Lung (tissue), 11 donors: ENCODE measurements at regions not wholly inside any gene's neighbourhood (a gene's known extent, or its start where the extent isn't known, plus 50 kb on each side); places are given as distances from the start of the nearest gene placed in this dataset.

Experiments used
- ATAC-seq: fragments of 200-7000 bp; cut with Tn5 transposase; one replicate; pipeline ENCODE4 v1.9.1; 2020; ENCODE audit warnings: moderate number of reproducible peaks; ENCODE audit not compliant: insufficient read depth, low FRiP score
- DNase-seq, 3 donors: peaks; one replicate each; pipeline ENCODE4 v3.0.0-alpha.2; 2013 to 2017
- H3K27ac ChIP-seq, 2 donors: one replicate each; pipeline ENCODE4 v1.5.1; 2013; ENCODE audit warnings: mild to moderate bottlenecking in 2 of 2, moderate library complexity in 2 of 2, control low read depth in 1 of 2, inconsistent platforms in 1 of 2, low read depth in 1 of 2, low read length in 1 of 2
- H3K27me3 ChIP-seq, 3 donors: one replicate each; pipeline ENCODE4 v1.5.1; 2013; ENCODE audit warnings: low read length in 2 of 3; ENCODE audit not compliant: control insufficient read depth in 3 of 3, insufficient read depth in 3 of 3
- H3K36me3 ChIP-seq, 4 donors: one replicate each; pipeline ENCODE4 v1.5.1; 2013; ENCODE audit warnings: low read length in 4 of 4, mild to moderate bottlenecking in 1 of 4, moderate library complexity in 1 of 4; ENCODE audit not compliant: control insufficient read depth in 4 of 4, insufficient read depth in 4 of 4
- H3K4me1 ChIP-seq, 5 donors: one replicate each; pipeline ENCODE4 v1.5.1; 2013; ENCODE audit warnings: low read length in 5 of 5, mild to moderate bottlenecking in 2 of 5, moderate library complexity in 1 of 5; ENCODE audit not compliant: control insufficient read depth in 5 of 5, insufficient read depth in 5 of 5
- H3K4me3 ChIP-seq: one replicate; pipeline ENCODE4 v1.5.1; 2013; ENCODE audit warnings: mild to moderate bottlenecking, control low read depth, moderate library complexity
- H3K9ac ChIP-seq, 2 donors: one replicate each; pipeline ENCODE4 v1.5.1; 2013; ENCODE audit warnings: low read length in 2 of 2, control low read depth in 1 of 2; ENCODE audit not compliant: insufficient read depth in 1 of 2
- H3K9me3 ChIP-seq, 4 donors: one replicate each; pipeline ENCODE4 v1.5.1; 2013; ENCODE audit warnings: low read length in 3 of 4, mild to moderate bottlenecking in 1 of 4, moderate library complexity in 1 of 4; ENCODE audit not compliant: control insufficient read depth in 4 of 4, insufficient read depth in 3 of 4
- CTCF ChIP-seq: IDR thresholded peaks from 2 replicates; pipeline ENCODE4 v1.5.1; 2012; ENCODE audit warnings: mild to moderate bottlenecking; ENCODE audit errors: control extremely low read depth, extremely low read depth
- WGBS, 2 donors: extraction: QIAGEN DNeasy Blood & Tissue Kit; methylation state at CpG; one replicate each; pipeline ENCODE4 v1.1.7; 2013; 5-methylcytosine and 5-hydroxymethylcytosine counted together
- donor health status: control.
- donor health status: control.
- donor health status: Bipolar disorder and iron deficiency.
- donor health status: healthy.
- donor health status: DM: yes; HTN: yes; CAD: no.

- DNase-seq (no peak), ATAC-seq (no peak)
- Histone ChIP-seq H3K36me3 (no peaks in the 10 kb centered on the region), H3K9me3 (peaks cover 0 to 5% (median 0%) of the 10 kb centered on the region in 4 donors), H3K27ac (no peak overlapping the region), H3K9ac (no peak overlapping the region), H3K4me1 (no peaks in the 10 kb centered on the region), H3K4me3 (no peak overlapping the region), H3K27me3 (no peaks in the 10 kb centered on the region)
- 96 to 100% methylated on average over 1 of the region's 1 CpG for WGBS, 2 donors
- no peak for TF ChIP-seq CTCF
Observed at GRCh38 chr6:88532241-88532860, 366.2 kb upstream of the CNR1 start.

- 82 to 90% methylated on average over 4 of the region's 4 CpGs for WGBS, 2 donors
- ATAC-seq = no peak
Observed at GRCh38 chr6:88529726-88530125, 363.6 kb upstream of the CNR1 start.

GRCh38 chr6:88520445-88520844, 354.3 kb upstream of the CNR1 start:
- DNase-seq (no peak), ATAC-seq (no peak)
- 76 to 85% methylated on average over 7 of the region's 7 CpGs for WGBS, 2 donors
- Histone ChIP-seq H3K27ac (no peak overlapping the region), H3K27me3 (no peaks in the 10 kb centered on the region), H3K4me1 (no peaks in the 10 kb centered on the region), H3K36me3 (no peaks in the 10 kb centered on the region), H3K4me3 (no peak overlapping the region), H3K9me3 (peaks cover 0 to 8% (median 0%) of the 10 kb centered on the region in 4 donors), H3K9ac (no peak overlapping the region)
- no peak for TF ChIP-seq CTCF

More at GRCh38 chr6:88529726-88530125, 363.6 kb upstream of the CNR1 start:
- H3K9me3 ChIP-seq = peaks cover 0 to 7% (median 0%) of the 10 kb centered on the region in 4 donors
- no peak overlapping the region for H3K9ac ChIP-seq
- no peaks in the 10 kb centered on the region for H3K27me3 ChIP-seq
- DNase-seq = no peak
- H3K36me3 ChIP-seq = no peaks in the 10 kb centered on the region
- H3K4me1 ChIP-seq = no peaks in the 10 kb centered on the region
- TF ChIP-seq CTCF = no peak
- H3K4me3 ChIP-seq = no peak overlapping the region
- H3K27ac ChIP-seq = no peak overlapping the region

GRCh38 chr6:88520017-88520338, 353.8 kb upstream of the CNR1 start:
- Histone ChIP-seq H3K9me3 (peaks cover 0 to 8% (median 0%) of the 10 kb centered on the region in 4 donors), H3K9ac (no peak overlapping the region), H3K27ac (no peak overlapping the region), H3K27me3 (no peaks in the 10 kb centered on the region), H3K4me3 (no peak overlapping the region), H3K4me1 (no peaks in the 10 kb centered on the region), H3K36me3 (no peaks in the 10 kb centered on the region)
- ATAC-seq (no peak), DNase-seq (no peak)
- TF ChIP-seq CTCF = no peak
